CD14-positive monocyte (primary cell): ENCODE measurements at regions not wholly inside any gene's neighbourhood (a gene's known extent, or its start where the extent isn't known, plus 50 kb on each side); places are given as distances from the start of the nearest gene placed in this dataset.
"Not testable (repeated sequence)": the region's sequence is repeated elsewhere in the genome, so short reads cannot be mapped to it uniquely, and the experiment has no call there.

Experiments
- DNase-seq, 3 donors: peaks; one replicate each; pipeline ENCODE4 v3.0.0-alpha.2; 2011 to 2022
- H2AFZ ChIP-seq: 2 replicates; pipeline ENCODE4 v1.6.0; 2012; ENCODE audit warnings: mild to moderate bottlenecking, low read depth, low read length, inconsistent platforms; ENCODE audit not compliant: insufficient read depth, poor library complexity, severe bottlenecking
- H3K27ac ChIP-seq, 2 donors: 1 replicate in 1 of 2; 2 replicates in 1 of 2; pipeline ENCODE4 v1.5.1; 2012 to 2013; ENCODE audit warnings: low read length in 2 of 2, control low read depth in 1 of 2, inconsistent platforms in 1 of 2, low read depth in 1 of 2, mild to moderate bottlenecking in 1 of 2
- H3K27me3 ChIP-seq, 2 donors: one replicate each; pipeline versions ENCODE4 v1.6.0 to v1.6.1; 2011 to 2013; ENCODE audit warnings: low read length in 2 of 2; ENCODE audit not compliant: control insufficient read depth in 2 of 2, insufficient read depth in 2 of 2
- H3K36me3 ChIP-seq, 2 donors: replicated peaks in 1 of 2; 1 replicate in 1 of 2; 2 replicates in 1 of 2; pipeline versions ENCODE4 v1.5.1 to v1.6.1; 2012 to 2013; ENCODE audit warnings: low read length in 2 of 2, control low read depth in 1 of 2, inconsistent platforms in 1 of 2, mild to moderate bottlenecking in 1 of 2; ENCODE audit not compliant: insufficient read depth in 2 of 2, control insufficient read depth in 1 of 2
- H3K4me1 ChIP-seq, 2 donors: 1 replicate in 1 of 2; 2 replicates in 1 of 2; pipeline versions ENCODE4 v1.5.1 to v1.6.1; 2012 to 2013; ENCODE audit warnings: low read length in 2 of 2, control low read depth in 1 of 2, inconsistent platforms in 1 of 2, mild to moderate bottlenecking in 1 of 2, moderate library complexity in 1 of 2; ENCODE audit not compliant: insufficient read depth in 2 of 2, control insufficient read depth in 1 of 2
- H3K4me2 ChIP-seq: replicated peaks from 2 replicates; pipeline ENCODE3; 2012; ENCODE audit warnings: low read length, moderate library complexity, mild to moderate bottlenecking; ENCODE audit not compliant: poor library complexity, severe bottlenecking; ENCODE audit errors: extremely low read depth
- H3K4me3 ChIP-seq, 3 experiments: fragments of 200-600 bp in 1 of 3; sonication (generic) in 1 of 3; replicated peaks in 1 of 3; 1 replicate in 2 of 3; 2 replicates in 1 of 3; pipeline ENCODE4 v1.5.1; 2011 to 2013; ENCODE audit warnings: low read length in 3 of 3, mild to moderate bottlenecking in 3 of 3, control low read depth in 2 of 3, low read depth in 2 of 3, inconsistent platforms in 1 of 3, moderate library complexity in 1 of 3
- H3K79me2 ChIP-seq: 2 replicates; pipeline ENCODE4 v1.6.0; 2012; ENCODE audit warnings: mild to moderate bottlenecking, control low read depth, inconsistent platforms, low read length, moderate library complexity; ENCODE audit not compliant: insufficient read depth
- H3K9ac ChIP-seq: 2 replicates; pipeline ENCODE4 v1.6.0; 2017; ENCODE audit warnings: low read length, mild to moderate bottlenecking; ENCODE audit not compliant: insufficient read depth, poor library complexity, severe bottlenecking
- H3K9me3 ChIP-seq, 2 donors: replicated peaks in 1 of 2; 1 replicate in 1 of 2; 2 replicates in 1 of 2; pipeline versions ENCODE4 v1.5.1 to v1.6.1; 2012 to 2013; ENCODE audit warnings: low read length in 2 of 2, control low read depth in 1 of 2; ENCODE audit not compliant: control insufficient read depth in 1 of 2, insufficient read depth in 1 of 2
- H4K20me1 ChIP-seq: 2 replicates; pipeline ENCODE4 v1.6.0; 2012; ENCODE audit warnings: mild to moderate bottlenecking, low read length, control low read depth, moderate library complexity; ENCODE audit not compliant: insufficient read depth
- H3K27ac Mint-ChIP-seq, 7 donors: one replicate each; pipeline ENCODE4 v1.8.0; 2020; ENCODE audit warnings: mild to moderate bottlenecking in 7 of 7, mixed read lengths in 7 of 7, moderate library complexity in 6 of 7, inconsistent platforms in 2 of 7
- H3K27me3 Mint-ChIP-seq, 3 donors: one replicate each; pipeline ENCODE4 v1.8.0; 2021 to 2022; ENCODE audit warnings: low read depth in 3 of 3, mild to moderate bottlenecking in 3 of 3, mixed read lengths in 3 of 3, moderate library complexity in 3 of 3, inconsistent platforms in 1 of 3
- H3K36me3 Mint-ChIP-seq, 2 donors: one replicate each; pipeline ENCODE4 v1.8.0; 2020; ENCODE audit warnings: mixed read lengths in 2 of 2, inconsistent platforms in 1 of 2, mild to moderate bottlenecking in 1 of 2
- H3K4me1 Mint-ChIP-seq: one replicate; pipeline ENCODE4 v1.8.0; 2020; ENCODE audit warnings: mild to moderate bottlenecking, mixed read lengths
- H3K4me3 Mint-ChIP-seq, 2 donors: one replicate each; pipeline ENCODE4 v1.8.0; 2020; ENCODE audit warnings: mild to moderate bottlenecking in 2 of 2, mixed read lengths in 2 of 2, moderate library complexity in 1 of 2
- H3K9me3 Mint-ChIP-seq, 7 donors: one replicate each; pipeline ENCODE4 v1.8.0; 2020 to 2022; ENCODE audit warnings: mixed read lengths in 7 of 7, mild to moderate bottlenecking in 6 of 7, moderate library complexity in 6 of 7, inconsistent platforms in 2 of 7
- WGBS: methylation state at CpG from one replicate; pipeline ENCODE4 v1.1.5; 2013; ENCODE audit warnings: missing lambda C conversion rate; ENCODE audit not compliant: insufficient coverage; 5-methylcytosine and 5-hydroxymethylcytosine counted together
- intact Hi-C, 2 donors: fragments of 100-400 bp; cut with micrococcal nuclease; formaldehyde crosslinking; loops; one replicate each; pipeline versions ENCODE4 v1.15.0 to v1.15.1; 2023
- TF ChIP-seq, protein P1 (sequence below): fragments of 200-600 bp; IDR thresholded peaks from one replicate; pipeline ENCODE4 v1.8.0; 2022; ENCODE audit warnings: antibody characterized with exemption, mild to moderate bottlenecking

DNA sequence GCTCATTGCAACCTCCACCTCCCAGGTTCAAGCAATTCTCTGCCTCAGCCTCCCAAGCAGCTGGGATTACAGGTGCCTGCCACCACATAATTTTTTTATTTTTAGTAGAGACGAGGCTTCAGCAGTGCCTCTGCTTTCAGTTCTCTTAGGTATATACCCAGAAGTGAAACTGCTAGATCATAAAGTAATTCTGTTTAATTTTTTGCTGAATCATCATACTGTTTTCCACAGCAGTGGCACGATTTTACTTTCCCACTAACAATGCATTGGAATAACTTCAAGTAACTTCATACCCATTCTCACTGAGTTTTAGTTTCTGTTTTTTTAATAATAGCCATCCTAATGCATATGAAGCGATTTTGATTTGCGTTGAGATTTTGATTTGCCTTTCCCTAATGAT lies 148.0 kb upstream of the G2E3 start:
- peaks cover 12% of the 10 kb centered on the region for H3K4me1 Mint-ChIP-seq
- Histone ChIP-seq H4K20me1 (no peaks in the 10 kb centered on the region), H3K4me2 (peak overlapping the region; percentile 28), H3K36me3 (no peaks in the 10 kb centered on the region), H3K9me3 (peaks cover 0 to 10% of the 10 kb centered on the region in 2 donors), H3K27me3 (no peaks in the 10 kb centered on the region), H3K79me2 (no peaks in the 10 kb centered on the region), H2AFZ (no peak overlapping the region), H3K4me1 (peaks cover 4 to 7% of the 10 kb centered on the region in 2 donors), H3K27ac (no peak overlapping the region), H3K9ac (no peak overlapping the region), H3K4me3 (peak overlapping the region in 1 of 3 experiments; percentile 44)
- H3K4me3 Mint-ChIP-seq = peak overlapping the region; percentile 62 to 75
- H3K9me3 Mint-ChIP-seq = peaks cover 6 to 18% (median 8%) of the 10 kb centered on the region in 7 donors
- DNase-seq = no peak
- H3K27ac Mint-ChIP-seq = peak overlapping the region in 1 of 7 donors; percentile 79
- peaks cover 0 to 3% (median 2%) of the 10 kb centered on the region in 3 donors for H3K27me3 Mint-ChIP-seq
- 0% methylated on average over 1 of the region's 4 CpGs for WGBS
- TF ChIP-seq, protein P1, sequence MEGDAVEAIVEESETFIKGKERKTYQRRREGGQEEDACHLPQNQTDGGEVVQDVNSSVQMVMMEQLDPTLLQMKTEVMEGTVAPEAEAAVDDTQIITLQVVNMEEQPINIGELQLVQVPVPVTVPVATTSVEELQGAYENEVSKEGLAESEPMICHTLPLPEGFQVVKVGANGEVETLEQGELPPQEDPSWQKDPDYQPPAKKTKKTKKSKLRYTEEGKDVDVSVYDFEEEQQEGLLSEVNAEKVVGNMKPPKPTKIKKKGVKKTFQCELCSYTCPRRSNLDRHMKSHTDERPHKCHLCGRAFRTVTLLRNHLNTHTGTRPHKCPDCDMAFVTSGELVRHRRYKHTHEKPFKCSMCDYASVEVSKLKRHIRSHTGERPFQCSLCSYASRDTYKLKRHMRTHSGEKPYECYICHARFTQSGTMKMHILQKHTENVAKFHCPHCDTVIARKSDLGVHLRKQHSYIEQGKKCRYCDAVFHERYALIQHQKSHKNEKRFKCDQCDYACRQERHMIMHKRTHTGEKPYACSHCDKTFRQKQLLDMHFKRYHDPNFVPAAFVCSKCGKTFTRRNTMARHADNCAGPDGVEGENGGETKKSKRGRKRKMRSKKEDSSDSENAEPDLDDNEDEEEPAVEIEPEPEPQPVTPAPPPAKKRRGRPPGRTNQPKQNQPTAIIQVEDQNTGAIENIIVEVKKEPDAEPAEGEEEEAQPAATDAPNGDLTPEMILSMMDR = no peak
- intact Hi-C loops = no loop called here
- no peaks in the 10 kb centered on the region for H3K36me3 Mint-ChIP-seq

DNA sequence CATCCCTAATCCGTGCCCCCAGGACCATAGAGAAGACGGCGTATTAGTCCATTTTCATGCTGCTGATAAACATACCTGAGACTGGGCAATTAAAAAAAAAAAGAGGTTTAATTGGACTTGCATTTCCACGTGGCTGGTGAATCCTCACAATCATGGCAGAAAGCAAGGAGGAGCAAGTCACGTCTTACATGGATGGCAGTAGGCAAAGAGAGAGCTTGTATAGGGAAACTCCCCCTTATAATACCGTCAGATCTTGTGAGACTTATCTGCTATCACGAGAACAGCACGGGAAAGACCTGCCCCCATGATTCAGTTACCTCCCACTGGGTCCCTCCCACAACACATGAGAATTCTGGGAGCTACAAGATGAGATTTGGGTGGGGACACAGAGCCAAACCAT lies 145.8 kb upstream of the G2E3 start:
- WGBS = no CpG with 5 or more reads among the region's 8 CpGs
- intact Hi-C loops = not testable (repeated sequence)

More for the DNA sequence above, 145.8 kb upstream of the G2E3 start:
- not testable (repeated sequence) for H2AFZ ChIP-seq, H4K20me1 ChIP-seq, H3K27ac ChIP-seq, H3K9me3 ChIP-seq, H3K9ac ChIP-seq, H3K4me1 ChIP-seq, H3K27ac Mint-ChIP-seq, H3K27me3 Mint-ChIP-seq, H3K36me3 ChIP-seq, H3K36me3 Mint-ChIP-seq, H3K4me2 ChIP-seq, H3K4me3 ChIP-seq, H3K4me3 Mint-ChIP-seq, H3K79me2 ChIP-seq, DNase-seq, H3K27me3 ChIP-seq
- Mint-ChIP-seq H3K9me3 (peaks cover 6 to 18% (median 8%) of the 10 kb centered on the region in 7 donors), H3K4me1 (peaks cover 12% of the 10 kb centered on the region)
